Left lung (tissue), 4 donors: ENCODE measurements at regions not wholly inside any gene's neighbourhood (a gene's known extent, or its start where the extent isn't known, plus 50 kb on each side); places are given as distances from the start of the nearest gene placed in this dataset.
A peak's percentile ranks its signal among the peaks of the same experiment; 100 is the strongest.

Experiments
- ATAC-seq: fragments of 200-7000 bp; cut with Tn5 transposase; one replicate; pipeline ENCODE4 v1.9.1; 2020; ENCODE audit warnings: moderate library complexity
- DNase-seq, 4 donors: peaks; one replicate each; pipeline ENCODE4 v3.0.0-alpha.2; 2013 to 2020
- H3K27ac ChIP-seq, 2 donors: fragments of 200-600 bp; sonication (generic) in 1 of 2; one replicate each; pipeline versions ENCODE4 v1.5.0 to v1.8.0; 2020 to 2021
- H3K27me3 ChIP-seq, 2 donors: fragments of 200-600 bp; sonication (generic) in 1 of 2; one replicate each; pipeline versions ENCODE4 v1.5.0 to v1.8.0; 2020 to 2021
- H3K36me3 ChIP-seq, 2 donors: fragments of 200-600 bp; sonication (generic) in 1 of 2; one replicate each; pipeline versions ENCODE4 v1.5.0 to v1.8.0; 2020 to 2021
- H3K4me1 ChIP-seq, 2 donors: fragments of 200-600 bp; one replicate each; pipeline ENCODE4 v1.8.0; 2021
- H3K4me3 ChIP-seq, 2 donors: fragments of 200-600 bp; sonication (generic) in 1 of 2; one replicate each; pipeline versions ENCODE4 v1.5.0 to v1.8.0; 2020 to 2021; ENCODE audit warnings: mild to moderate bottlenecking in 1 of 2
- H3K9me3 ChIP-seq, 2 donors: fragments of 200-600 bp; sonication (generic) in 1 of 2; one replicate each; pipeline versions ENCODE4 v1.5.0 to v1.8.0; 2020 to 2021
- intact Hi-C, 2 donors: fragments of 100-400 bp; cut with DNase I; formaldehyde crosslinking; loops; one replicate each; pipeline versions ENCODE4 v1.11.2 to v1.14.2; 2022
- TF ChIP-seq, protein P1 (sequence below), 2 donors: fragments of 200-600 bp; sonication (generic) in 1 of 2; IDR thresholded peaks; one replicate each; pipeline versions ENCODE4 v1.5.0 to v1.8.0; 2021; ENCODE audit warnings: antibody characterized with exemption in 2 of 2
- donor health status: DM: no; HTN: yes; CAD: no.
- donor health status: DM: no; HTN: no; CAD: no.

DNA sequence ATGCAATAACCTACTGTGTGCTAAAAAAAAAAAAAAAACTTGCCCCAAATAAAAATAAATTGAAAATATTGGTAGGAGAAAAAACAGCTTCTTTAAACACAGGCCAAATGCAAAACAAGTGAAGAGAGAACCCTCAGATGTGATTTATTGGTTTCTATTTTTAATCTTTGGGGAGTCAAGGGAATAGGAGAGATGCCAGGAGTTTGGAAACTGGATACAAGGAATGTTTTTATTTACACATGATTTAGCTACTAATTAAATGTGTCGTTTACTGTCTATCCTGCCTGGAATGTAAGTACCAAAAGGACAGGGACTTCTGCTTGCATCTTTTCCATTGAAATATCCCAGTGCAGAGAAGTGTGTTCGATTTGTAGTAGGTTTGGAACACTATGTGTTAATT is 810.7 kb downstream of the MAFB start:
- H3K27me3 ChIP-seq = no peaks in the 10 kb centered on the region
- H3K4me3 ChIP-seq = no peak overlapping the region
- H3K9me3 ChIP-seq = peaks cover 0 to 2% of the 10 kb centered on the region in 2 donors
- ATAC-seq (no peak), DNase-seq (no peak)
- TF ChIP-seq, protein P1, sequence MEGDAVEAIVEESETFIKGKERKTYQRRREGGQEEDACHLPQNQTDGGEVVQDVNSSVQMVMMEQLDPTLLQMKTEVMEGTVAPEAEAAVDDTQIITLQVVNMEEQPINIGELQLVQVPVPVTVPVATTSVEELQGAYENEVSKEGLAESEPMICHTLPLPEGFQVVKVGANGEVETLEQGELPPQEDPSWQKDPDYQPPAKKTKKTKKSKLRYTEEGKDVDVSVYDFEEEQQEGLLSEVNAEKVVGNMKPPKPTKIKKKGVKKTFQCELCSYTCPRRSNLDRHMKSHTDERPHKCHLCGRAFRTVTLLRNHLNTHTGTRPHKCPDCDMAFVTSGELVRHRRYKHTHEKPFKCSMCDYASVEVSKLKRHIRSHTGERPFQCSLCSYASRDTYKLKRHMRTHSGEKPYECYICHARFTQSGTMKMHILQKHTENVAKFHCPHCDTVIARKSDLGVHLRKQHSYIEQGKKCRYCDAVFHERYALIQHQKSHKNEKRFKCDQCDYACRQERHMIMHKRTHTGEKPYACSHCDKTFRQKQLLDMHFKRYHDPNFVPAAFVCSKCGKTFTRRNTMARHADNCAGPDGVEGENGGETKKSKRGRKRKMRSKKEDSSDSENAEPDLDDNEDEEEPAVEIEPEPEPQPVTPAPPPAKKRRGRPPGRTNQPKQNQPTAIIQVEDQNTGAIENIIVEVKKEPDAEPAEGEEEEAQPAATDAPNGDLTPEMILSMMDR (IDR thresholded peaks at IDR 0.05) = no peak
- intact Hi-C loops = no loop called here
- no peaks in the 10 kb centered on the region for H3K36me3 ChIP-seq
- no peaks in the 10 kb centered on the region for H3K4me1 ChIP-seq
- no peak overlapping the region for H3K27ac ChIP-seq

DNA sequence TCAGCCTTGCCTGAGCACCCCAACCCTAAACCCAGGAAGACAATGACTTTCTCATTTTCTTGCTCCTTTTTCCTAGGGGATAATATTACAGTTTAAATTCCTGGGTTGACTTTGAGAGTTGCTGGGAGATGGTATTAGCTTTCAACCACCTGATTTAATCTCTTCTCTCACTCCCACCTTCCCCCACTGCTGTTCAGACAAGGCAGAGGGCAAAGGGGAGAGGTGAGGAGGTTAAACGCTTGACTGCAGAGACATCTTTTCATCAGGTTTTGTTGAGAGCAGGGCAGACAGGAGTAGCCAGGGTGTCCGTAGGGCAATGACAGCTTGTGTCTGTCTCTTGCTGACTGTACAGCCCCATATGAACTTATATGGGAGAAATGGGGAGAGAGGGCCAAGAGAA is 811.2 kb downstream of the MAFB start:
- peaks cover 0 to 2% of the 10 kb centered on the region in 2 donors for H3K9me3 ChIP-seq
- no peak overlapping the region for H3K4me3 ChIP-seq
- no peaks in the 10 kb centered on the region for H3K36me3 ChIP-seq
- intact Hi-C loops = no loop called here
- H3K4me1 ChIP-seq = no peaks in the 10 kb centered on the region
- DNase-seq (no peak), ATAC-seq (no peak)
- no peak overlapping the region for H3K27ac ChIP-seq
- TF ChIP-seq, protein P1 (IDR thresholded peaks at IDR 0.05) = no peak
- H3K27me3 ChIP-seq = no peaks in the 10 kb centered on the region

DNA sequence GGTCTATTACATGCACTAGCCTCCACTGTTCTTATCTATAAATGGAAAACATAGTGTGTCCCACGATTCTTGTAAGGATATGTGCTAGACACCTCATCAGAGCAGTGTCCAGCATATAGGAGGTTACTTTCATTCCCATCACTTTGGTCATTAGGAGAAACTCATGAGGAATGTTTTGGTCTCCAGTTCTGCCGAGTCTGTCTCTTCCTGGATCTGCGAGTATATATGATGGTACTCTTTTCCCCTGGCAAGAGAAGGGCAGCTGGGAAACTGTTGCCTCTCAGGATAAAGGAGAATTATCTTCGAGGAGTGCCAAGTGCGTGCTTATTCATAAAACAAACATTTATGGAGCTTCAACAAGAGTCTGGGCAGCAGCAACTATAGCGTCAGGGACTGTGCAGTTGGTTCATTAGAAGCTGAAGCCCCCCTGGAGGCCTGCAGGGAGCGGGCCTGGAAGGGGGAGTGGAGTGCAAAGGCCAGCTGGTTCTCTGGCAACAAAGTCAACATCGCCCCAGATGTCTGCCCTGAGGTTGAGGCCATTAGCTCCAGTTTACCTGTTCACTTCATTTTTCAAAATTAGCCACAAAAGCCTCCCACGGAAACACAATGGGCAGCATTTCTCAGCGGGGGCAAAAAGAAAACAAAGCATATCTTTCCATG is 811.9 kb downstream of the MAFB start:
- TF ChIP-seq, protein P1 (IDR thresholded peaks at IDR 0.05) = no peak
- H3K9me3 ChIP-seq = peaks cover 0 to 1% of the 10 kb centered on the region in 2 donors
- H3K27ac ChIP-seq = no peak overlapping the region
- H3K36me3 ChIP-seq = no peaks in the 10 kb centered on the region
- H3K4me1 ChIP-seq = no peaks in the 10 kb centered on the region
- H3K27me3 ChIP-seq = no peaks in the 10 kb centered on the region
- H3K4me3 ChIP-seq = no peak overlapping the region
- intact Hi-C loops = no loop called here
- peak; percentile 45 for ATAC-seq
- DNase-seq = no peak

DNA sequence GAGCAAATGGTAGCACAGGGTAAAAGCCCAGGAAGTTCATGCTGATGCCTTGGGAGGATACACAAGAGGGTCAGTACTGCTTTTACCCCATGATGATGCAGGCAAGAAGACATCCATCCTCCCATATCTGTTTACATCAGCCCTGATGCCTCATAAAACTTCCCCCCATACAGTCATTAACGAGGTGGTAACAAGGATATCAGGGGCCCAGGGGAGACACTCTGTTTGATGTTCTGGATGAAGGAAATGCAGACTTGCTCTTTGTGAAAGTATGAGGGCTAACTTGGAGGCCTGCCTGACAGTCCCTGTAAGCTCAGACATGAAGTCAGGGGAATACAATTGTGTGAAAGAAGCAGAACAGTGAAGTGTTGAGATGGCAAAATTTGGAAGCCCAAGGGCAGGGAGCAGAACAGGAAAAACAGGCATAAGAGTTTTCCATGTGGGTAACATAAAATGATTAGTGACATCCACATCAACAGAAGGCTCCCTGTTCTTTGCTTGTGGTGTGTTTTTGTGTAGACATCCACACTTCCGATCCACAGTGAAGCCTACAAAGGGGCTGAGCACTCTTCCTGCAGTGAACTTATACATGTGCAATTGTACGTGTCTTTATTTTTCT is 813.4 kb downstream of the MAFB start:
- TF ChIP-seq, protein P1 (IDR thresholded peaks at IDR 0.05) = no peak
- no peak overlapping the region for H3K27ac ChIP-seq
- DNase-seq (no peak), ATAC-seq (no peak)
- H3K4me1 ChIP-seq = no peaks in the 10 kb centered on the region
- H3K27me3 ChIP-seq = no peaks in the 10 kb centered on the region
- no peaks in the 10 kb centered on the region for H3K36me3 ChIP-seq
- H3K9me3 ChIP-seq = no peaks in the 10 kb centered on the region
- H3K4me3 ChIP-seq = no peak overlapping the region
- intact Hi-C loops = no loop called here

DNA sequence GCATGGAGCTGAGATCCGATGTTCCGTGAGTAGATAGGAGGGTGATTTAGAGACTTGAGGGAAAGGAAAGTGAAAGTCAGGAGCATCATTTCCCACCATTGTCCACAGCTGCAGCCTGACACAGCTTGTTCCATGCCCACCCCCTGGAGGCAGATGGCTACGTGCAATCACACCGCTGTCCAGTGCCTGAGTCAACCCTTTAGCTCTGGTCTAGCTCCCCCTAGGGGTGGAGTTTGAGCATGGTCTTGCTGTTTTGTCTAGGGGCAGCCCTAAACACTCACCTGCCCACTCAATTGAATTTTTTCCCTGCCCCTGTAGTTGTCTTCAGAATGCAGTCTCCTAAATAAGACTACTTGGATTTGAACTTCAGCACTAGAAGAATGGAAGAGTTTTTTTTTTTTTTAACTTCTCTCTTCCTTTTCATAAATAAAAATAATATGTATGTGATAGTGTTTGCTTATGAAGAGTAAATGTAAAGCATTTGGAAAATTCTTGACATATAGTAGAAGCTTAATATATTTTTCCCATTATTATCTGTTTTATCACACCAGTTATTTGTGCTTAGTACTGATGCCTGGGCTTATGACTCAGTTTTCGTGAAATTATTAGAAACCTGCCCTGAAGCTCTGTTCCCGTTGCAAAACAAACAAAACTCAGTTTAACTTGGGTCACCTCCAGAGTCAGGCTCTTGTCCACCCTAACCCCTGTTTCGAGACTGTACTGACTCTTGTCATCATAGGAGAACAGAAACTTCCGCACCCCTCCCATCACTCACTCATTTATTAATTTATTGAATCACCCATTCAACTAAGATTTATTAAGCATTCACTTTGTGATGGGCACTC is 814.8 kb downstream of the MAFB start:
- ATAC-seq (peak; percentile 93), DNase-seq (peak in 2 of 4 donors; percentile 42 to 68)
- Histone ChIP-seq H3K9me3 (no peaks in the 10 kb centered on the region), H3K27me3 (no peaks in the 10 kb centered on the region), H3K4me3 (no peak overlapping the region), H3K27ac (no peak overlapping the region), H3K4me1 (no peaks in the 10 kb centered on the region), H3K36me3 (no peaks in the 10 kb centered on the region)
- TF ChIP-seq, protein P1 (IDR thresholded peaks at IDR 0.05) = peak; percentile 62 to 68
- intact Hi-C loops = loop anchor here in 1 of 2 donors (5.0 kb wide), 1 partner anchor 607 kb away; no protein-coding TSS in a partner anchor
